H1 (cell line): ENCODE measurements at regions not wholly inside any gene's neighbourhood (a gene's known extent, or its start where the extent isn't known, plus 50 kb on each side); places are given as distances from the start of the nearest gene placed in this dataset.

Experiments used
- CTCF ChIA-PET: fragments of 300-600 bp; sonication (Branson Sonifier 250); formaldehyde crosslinking; loops from one replicate; lab custom pipeline; 2021; ENCODE audit not compliant: partially characterized antibody; lab: Charles Lee
- POLR2A ChIA-PET: fragments of 300-600 bp; sonication (Branson Sonifier 250); formaldehyde crosslinking; loops from one replicate; lab custom pipeline; 2021; ENCODE audit warnings: inconsistent platforms; ENCODE audit not compliant: partially characterized antibody; lab: Charles Lee
- DNase-seq, 2 experiments: peaks; one replicate each; pipeline versions ENCODE4 v3.0.0 to v3.0.0-alpha.2; 2010 to 2022; ENCODE audit warnings: low spot score in 2 of 2, low read depth in 1 of 2, mixed read lengths in 1 of 2
- FAIRE-seq: peaks from 2 replicates; lab custom pipeline; 2011; peaks lifted over from hg19 to GRCh38; lab: Jason Lieb, UNC
- H2AFZ ChIP-seq: 2 replicates; pipeline ENCODE4 v1.8.1; 2012; ENCODE audit warnings: low read length, inconsistent platforms
- H2AK5ac ChIP-seq: 2 replicates; pipeline ENCODE4 v1.6.1; 2013; ENCODE audit warnings: low read depth, low read length
- H2BK120ac ChIP-seq: replicated peaks from 2 replicates; pipeline ENCODE3; 2013; ENCODE audit warnings: low read depth, low read length, inconsistent platforms
- H2BK12ac ChIP-seq: 2 replicates; pipeline ENCODE4 v1.6.1; 2013; ENCODE audit warnings: low read depth, low read length
- H2BK15ac ChIP-seq: 2 replicates; pipeline ENCODE4 v1.6.1; 2013; ENCODE audit warnings: low read length
- H2BK20ac ChIP-seq: 2 replicates; pipeline ENCODE4 v1.6.1; 2013; ENCODE audit warnings: low read length
- H2BK5ac ChIP-seq: 2 replicates; pipeline ENCODE4 v1.6.1; 2013; ENCODE audit warnings: low read depth, low read length
- H3K14ac ChIP-seq: 2 replicates; pipeline ENCODE4 v1.6.1; 2013; ENCODE audit warnings: inconsistent platforms; ENCODE audit not compliant: insufficient read length
- H3K18ac ChIP-seq: 2 replicates; pipeline ENCODE4 v1.6.1; 2013; ENCODE audit warnings: low read length; ENCODE audit errors: extremely low read depth
- H3K23ac ChIP-seq: 2 replicates; pipeline ENCODE4 v1.6.1; 2013; ENCODE audit warnings: inconsistent platforms; ENCODE audit not compliant: insufficient read length
- H3K23me2 ChIP-seq: 2 replicates; pipeline ENCODE4 v1.6.1; 2013; ENCODE audit warnings: low read depth, low read length
- H3K27ac ChIP-seq: 2 replicates; pipeline ENCODE4 v1.6.1; 2011; ENCODE audit warnings: low read depth, low read length, inconsistent platforms
- H3K27me3 ChIP-seq, 4 experiments: replicated peaks in 1 of 4; 1 replicate in 1 of 4; 2 replicates in 3 of 4; pipeline versions ENCODE4 v1.6.1 to v1.8.1; 2011 to 2013; ENCODE audit warnings: low read length in 3 of 4, mild to moderate bottlenecking in 3 of 4, inconsistent platforms in 2 of 4, mixed read lengths in 2 of 4, moderate library complexity in 1 of 4; ENCODE audit not compliant: control insufficient read depth in 3 of 4, insufficient read depth in 3 of 4; ENCODE audit errors: extremely low read depth in 1 of 4
- H3K36me3 ChIP-seq, 4 experiments: 2 replicates each; pipeline versions ENCODE4 v1.6.1 to v1.8.1; 2011 to 2013; ENCODE audit warnings: mild to moderate bottlenecking in 4 of 4, low read length in 3 of 4, moderate library complexity in 2 of 4, control low read depth in 1 of 4, inconsistent platforms in 1 of 4; ENCODE audit not compliant: insufficient read depth in 4 of 4, control insufficient read depth in 2 of 4
- H3K4ac ChIP-seq: replicated peaks from 2 replicates; pipeline ENCODE3; 2013; ENCODE audit warnings: low read length, low read depth, mixed read lengths, inconsistent platforms; ENCODE audit not compliant: insufficient read length
- H3K4me1 ChIP-seq, 4 experiments: replicated peaks in 1 of 4; 1 replicate in 1 of 4; 2 replicates in 3 of 4; pipeline versions ENCODE4 v1.6.1 to v1.8.1; 2011 to 2013; ENCODE audit warnings: low read length in 3 of 4, inconsistent platforms in 2 of 4, mixed read lengths in 1 of 4; ENCODE audit not compliant: insufficient read depth in 4 of 4, control insufficient read depth in 3 of 4
- H3K4me2 ChIP-seq, 2 experiments: 2 replicates each; pipeline versions ENCODE4 v1.6.1 to v1.8.1; 2011 to 2013; ENCODE audit warnings: low read depth in 2 of 2, low read length in 2 of 2, control low read depth in 1 of 2, inconsistent platforms in 1 of 2, mild to moderate bottlenecking in 1 of 2; ENCODE audit not compliant: insufficient read depth in 1 of 2
- H3K4me3 ChIP-seq, 4 experiments: fragments of 200-600, 300-600 bp in 1 of 4; sonication (generic), shearing (Covaris generic), sonication (Bioruptor Twin) in 1 of 4; 2 replicates each; pipeline versions ENCODE4 v1.5.1 to v1.8.1; 2011 to 2016; ENCODE audit warnings: low read length in 4 of 4, low read depth in 3 of 4, control low read depth in 2 of 4, inconsistent platforms in 2 of 4, mild to moderate bottlenecking in 2 of 4, mixed read lengths in 1 of 4, moderate library complexity in 1 of 4; ENCODE audit not compliant: insufficient read depth in 2 of 4; ENCODE audit errors: extremely low read depth in 1 of 4
- H3K56ac ChIP-seq: replicated peaks from 2 replicates; pipeline ENCODE3; 2013; ENCODE audit warnings: low read depth, mild to moderate bottlenecking, mixed read lengths, low read length, inconsistent platforms; ENCODE audit not compliant: insufficient read length
- H3K79me1 ChIP-seq: 2 replicates; pipeline ENCODE4 v1.6.1; 2013; ENCODE audit warnings: low read depth, low read length, control low read depth
- H3K79me2 ChIP-seq, 2 experiments: 2 replicates each; pipeline versions ENCODE4 v1.6.1 to v1.8.1; 2012 to 2013; ENCODE audit warnings: low read length in 2 of 2, mild to moderate bottlenecking in 2 of 2, inconsistent platforms in 1 of 2; ENCODE audit not compliant: insufficient read depth in 2 of 2, control insufficient read depth in 1 of 2
- H3K9ac ChIP-seq, 4 experiments: replicated peaks in 1 of 4; 1 replicate in 1 of 4; 2 replicates in 3 of 4; pipeline versions ENCODE4 v1.6.1 to v1.8.1; 2011 to 2013; ENCODE audit warnings: low read depth in 3 of 4, low read length in 3 of 4, control low read depth in 2 of 4, mild to moderate bottlenecking in 2 of 4, moderate library complexity in 2 of 4, inconsistent platforms in 1 of 4; ENCODE audit errors: extremely low read depth in 1 of 4
- H3K9me3 ChIP-seq, 2 experiments: 2 replicates each; pipeline versions ENCODE4 v1.6.1 to v1.8.1; 2012 to 2013; ENCODE audit warnings: mild to moderate bottlenecking in 2 of 2, moderate library complexity in 2 of 2, control low read depth in 1 of 2, inconsistent platforms in 1 of 2, low read depth in 1 of 2, low read length in 1 of 2, mixed read lengths in 1 of 2; ENCODE audit not compliant: insufficient read depth in 2 of 2
- H4K20me1 ChIP-seq, 2 experiments: replicated peaks in 1 of 2; 2 replicates each; pipeline versions ENCODE3 to v1.8.1; 2011 to 2013; ENCODE audit warnings: inconsistent platforms in 2 of 2, low read length in 2 of 2, mild to moderate bottlenecking in 1 of 2; ENCODE audit not compliant: insufficient read depth in 2 of 2, control insufficient read depth in 1 of 2
- H4K5ac ChIP-seq: 2 replicates; pipeline ENCODE4 v1.6.1; 2013; ENCODE audit warnings: low read length, low read depth, mixed read lengths, inconsistent platforms; ENCODE audit not compliant: insufficient read length
- H4K8ac ChIP-seq: 2 replicates; pipeline ENCODE4 v1.8.0; 2013; ENCODE audit warnings: mild to moderate bottlenecking, moderate library complexity, low read length, inconsistent platforms; ENCODE audit not compliant: insufficient read depth; ENCODE audit errors: extremely low read depth
- H4K91ac ChIP-seq: replicated peaks from 2 replicates; pipeline ENCODE3; 2013; ENCODE audit warnings: low read length, mixed read lengths, inconsistent platforms; ENCODE audit not compliant: insufficient read length
- BCL11A ChIP-seq, 2 experiments: IDR thresholded peaks; one replicate each; pipeline ENCODE4 v1.6.1; 2011; ENCODE audit warnings: low read depth in 2 of 2, low read length in 2 of 2, mild to moderate bottlenecking in 2 of 2
- EP300 ChIP-seq, 2 experiments: IDR thresholded peaks; 1 replicate in 1 of 2; 2 replicates in 1 of 2; pipeline ENCODE4 v1.6.1; 2011 to 2012; ENCODE audit warnings: low read depth in 2 of 2, low read length in 2 of 2, mild to moderate bottlenecking in 2 of 2, borderline replicate concordance in 1 of 2, inconsistent platforms in 1 of 2, moderate library complexity in 1 of 2
- KDM1A ChIP-seq: fragments of 200-600, 300-600 bp; sonication (generic); IDR thresholded peaks from 2 replicates; pipeline ENCODE4 v1.7.1; 2016; ENCODE audit warnings: mild to moderate bottlenecking, low read length, borderline replicate concordance
- NANOG ChIP-seq: IDR thresholded peaks from 2 replicates; pipeline ENCODE4 v1.6.1; 2011; ENCODE audit warnings: low read length, low read depth, mild to moderate bottlenecking, inconsistent platforms; ENCODE audit not compliant: insufficient read depth, poor library complexity, severe bottlenecking
- PHF8 ChIP-seq: fragments of 200-600 bp; sonication (generic); conservative IDR thresholded peaks from 2 replicates; pipeline ENCODE4 v1.7.1; 2012; ENCODE audit warnings: low read depth, mild to moderate bottlenecking, inconsistent platforms, low read length, moderate library complexity
- TAF1 ChIP-seq: IDR thresholded peaks from 2 replicates; pipeline ENCODE4 v1.6.1; 2011; ENCODE audit warnings: mild to moderate bottlenecking, low read depth, low read length
- ZNF274 ChIP-seq: IDR thresholded peaks from 2 replicates; pipeline ENCODE4 v1.7.0; 2012; ENCODE audit warnings: low read length, borderline replicate concordance; ENCODE audit errors: extremely low read depth
- WGBS, 2 experiments: shearing (Covaris generic) in 1 of 2; methylation state at CpG; one replicate each; pipeline versions ENCODE4 v1.1.6 to v1.1.7; 2013 to 2015; ENCODE audit warnings: low lambda C conversion rate in 2 of 2, mixed read lengths in 2 of 2, inconsistent platforms in 1 of 2, low coverage in 1 of 2, missing lambda C conversion rate in 1 of 2; ENCODE audit not compliant: insufficient replicate concordance in 2 of 2, insufficient coverage in 1 of 2, insufficient read length in 1 of 2; ENCODE audit errors: extremely low coverage in 1 of 2, missing lambda C conversion rate in 1 of 2; 5-methylcytosine and 5-hydroxymethylcytosine counted together
- TF ChIP-seq, protein P1 (sequence below), 3 experiments: IDR thresholded peaks; 1 replicate in 2 of 3; 2 replicates in 1 of 3; pipeline versions ENCODE4 v1.5.1 to v1.6.1; 2011; ENCODE audit warnings: low read length in 3 of 3, mild to moderate bottlenecking in 3 of 3, inconsistent platforms in 2 of 3, low read depth in 1 of 3, moderate library complexity in 1 of 3; ENCODE audit not compliant: insufficient read depth in 1 of 3; ENCODE audit errors: control extremely low read depth in 1 of 3
- TF ChIP-seq, protein P2 (sequence below): IDR thresholded peaks from 2 replicates; pipeline ENCODE4 v1.6.1; 2012; ENCODE audit warnings: low read length, inconsistent platforms

- Histone ChIP-seq H2AFZ (no peak overlapping the region), H4K91ac (no peak overlapping the region), H3K56ac (no peak overlapping the region), H3K4ac (no peak overlapping the region), H3K18ac (no peak overlapping the region), H3K36me3 (no peaks in the 10 kb centered on the region), H3K27me3 (no peaks in the 10 kb centered on the region), H2AK5ac (no peak overlapping the region), H3K79me2 (no peaks in the 10 kb centered on the region), H3K14ac (no peak overlapping the region), H2BK5ac (no peak overlapping the region), H3K9ac (no peak overlapping the region), H2BK15ac (no peak overlapping the region), H4K5ac (no peak overlapping the region), H2BK20ac (no peak overlapping the region), H3K4me3 (no peak overlapping the region), H3K79me1 (no peaks in the 10 kb centered on the region), H3K27ac (no peak overlapping the region), H3K4me2 (no peak overlapping the region), H2BK12ac (no peak overlapping the region), H4K8ac (no peak overlapping the region), H4K20me1 (no peaks in the 10 kb centered on the region), H3K9me3 (no peaks in the 10 kb centered on the region), H2BK120ac (no peak overlapping the region), H3K23ac (no peak overlapping the region), H3K4me1 (no peaks in the 10 kb centered on the region), H3K23me2 (no peaks in the 10 kb centered on the region)
- 95% methylated on average over 2 of the region's 2 CpGs; no CpG with 5 or more reads in 1 of the 2 experiments for WGBS, 2 experiments
- FAIRE-seq: no peak
- DNase-seq: no peak
- ChIA-PET CTCF (no interaction called here), POLR2A (no interaction called here)
- no peak for TF ChIP-seq BCL11A (IDR thresholded peaks at IDR 0.05; ENCODE audit: low read depth in 2 of 2, low read length in 2 of 2)
- TF ChIP-seq, protein P1, sequence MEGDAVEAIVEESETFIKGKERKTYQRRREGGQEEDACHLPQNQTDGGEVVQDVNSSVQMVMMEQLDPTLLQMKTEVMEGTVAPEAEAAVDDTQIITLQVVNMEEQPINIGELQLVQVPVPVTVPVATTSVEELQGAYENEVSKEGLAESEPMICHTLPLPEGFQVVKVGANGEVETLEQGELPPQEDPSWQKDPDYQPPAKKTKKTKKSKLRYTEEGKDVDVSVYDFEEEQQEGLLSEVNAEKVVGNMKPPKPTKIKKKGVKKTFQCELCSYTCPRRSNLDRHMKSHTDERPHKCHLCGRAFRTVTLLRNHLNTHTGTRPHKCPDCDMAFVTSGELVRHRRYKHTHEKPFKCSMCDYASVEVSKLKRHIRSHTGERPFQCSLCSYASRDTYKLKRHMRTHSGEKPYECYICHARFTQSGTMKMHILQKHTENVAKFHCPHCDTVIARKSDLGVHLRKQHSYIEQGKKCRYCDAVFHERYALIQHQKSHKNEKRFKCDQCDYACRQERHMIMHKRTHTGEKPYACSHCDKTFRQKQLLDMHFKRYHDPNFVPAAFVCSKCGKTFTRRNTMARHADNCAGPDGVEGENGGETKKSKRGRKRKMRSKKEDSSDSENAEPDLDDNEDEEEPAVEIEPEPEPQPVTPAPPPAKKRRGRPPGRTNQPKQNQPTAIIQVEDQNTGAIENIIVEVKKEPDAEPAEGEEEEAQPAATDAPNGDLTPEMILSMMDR (IDR thresholded peaks at IDR 0.05; ENCODE audit: control extremely low read depth in 1 of 3, insufficient read depth in 1 of 3, low read depth in 1 of 3, low read length in 3 of 3): no peak
- TF ChIP-seq KDM1A: no peak
- TF ChIP-seq ZNF274: no peak
- TF ChIP-seq NANOG: no peak
- no peak for TF ChIP-seq EP300 (IDR thresholded peaks at IDR 0.05; ENCODE audit: borderline replicate concordance in 1 of 2, low read depth in 2 of 2, low read length in 2 of 2)
- no peak for TF ChIP-seq PHF8
- TF ChIP-seq TAF1: no peak
- TF ChIP-seq, protein P2, sequence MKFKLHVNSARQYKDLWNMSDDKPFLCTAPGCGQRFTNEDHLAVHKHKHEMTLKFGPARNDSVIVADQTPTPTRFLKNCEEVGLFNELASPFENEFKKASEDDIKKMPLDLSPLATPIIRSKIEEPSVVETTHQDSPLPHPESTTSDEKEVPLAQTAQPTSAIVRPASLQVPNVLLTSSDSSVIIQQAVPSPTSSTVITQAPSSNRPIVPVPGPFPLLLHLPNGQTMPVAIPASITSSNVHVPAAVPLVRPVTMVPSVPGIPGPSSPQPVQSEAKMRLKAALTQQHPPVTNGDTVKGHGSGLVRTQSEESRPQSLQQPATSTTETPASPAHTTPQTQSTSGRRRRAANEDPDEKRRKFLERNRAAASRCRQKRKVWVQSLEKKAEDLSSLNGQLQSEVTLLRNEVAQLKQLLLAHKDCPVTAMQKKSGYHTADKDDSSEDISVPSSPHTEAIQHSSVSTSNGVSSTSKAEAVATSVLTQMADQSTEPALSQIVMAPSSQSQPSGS: no peak
Observed at GRCh38 chr3:99087277-99087676, 185.8 kb upstream of the DCBLD2 start.
